Activated CD8-positive, alpha-beta T cell treated with anti-CD3 and anti-CD28 coated beads for 36 hours (primary cell): ENCODE measurements at regions not wholly inside any gene's neighbourhood (a gene's known extent, or its start where the extent isn't known, plus 50 kb on each side); places are given as distances from the start of the nearest gene placed in this dataset.

ENCODE experiments used
- ATAC-seq: fragments of 200-7000 bp; cut with Tn5 transposase; one replicate; pipeline ENCODE4 v1.10.0; 2021; ENCODE audit warnings: mild to moderate bottlenecking, moderate library complexity
- CTCF ChIA-PET: fragments of 350-600 bp; sonication (Branson Sonifier 250); formaldehyde crosslinking; loops from one replicate; lab custom pipeline; 2021; ENCODE audit warnings: antibody characterized with exemption; lab: Charles Lee
- POLR2A ChIA-PET: fragments of 350-600 bp; sonication (Branson Sonifier 250); formaldehyde crosslinking; loops from one replicate; lab custom pipeline; 2021; ENCODE audit warnings: antibody characterized with exemption; lab: Charles Lee
- DNase-seq: peaks from one replicate; pipeline ENCODE4 v3.0.0-alpha.2; 2020
- H3K27ac Mint-ChIP-seq: one replicate; pipeline ENCODE4 v1.8.0; 2021; ENCODE audit warnings: mild to moderate bottlenecking, mixed read lengths
- H3K27me3 Mint-ChIP-seq: one replicate; pipeline ENCODE4 v1.8.0; 2021; ENCODE audit warnings: mixed read lengths
- H3K36me3 Mint-ChIP-seq: one replicate; pipeline ENCODE4 v1.8.0; 2021; ENCODE audit warnings: low read depth, mixed read lengths
- H3K4me1 Mint-ChIP-seq: one replicate; pipeline ENCODE4 v1.8.0; 2021; ENCODE audit warnings: low read depth, mixed read lengths
- H3K4me3 Mint-ChIP-seq: one replicate; pipeline ENCODE4 v1.8.0; 2021; ENCODE audit warnings: mild to moderate bottlenecking, moderate library complexity, mixed read lengths
- H3K9me3 Mint-ChIP-seq: one replicate; pipeline ENCODE4 v1.8.0; 2021; ENCODE audit warnings: mixed read lengths
- CTCF ChIP-seq: fragments of 200-600 bp; IDR thresholded peaks from one replicate; pipeline ENCODE4 v1.8.0; 2022; ENCODE audit warnings: antibody characterized with exemption, mild to moderate bottlenecking
- intact Hi-C: fragments of 100-400 bp; cut with micrococcal nuclease; formaldehyde crosslinking; loops from one replicate; pipeline ENCODE4 v1.10.0; 2022

GRCh38 chr10:31602541-31603234 is 283.7 kb downstream of the ZEB1 start:
- H3K4me3 Mint-ChIP-seq, result peak overlapping the region; percentile 75
- no peaks in the 10 kb centered on the region for H3K9me3 Mint-ChIP-seq
- TF ChIP-seq CTCF, result no peak
- DNase-seq, result peak; percentile 30
- no peak overlapping the region for H3K27ac Mint-ChIP-seq
- intact Hi-C loops, result no loop called here
- no peak for ATAC-seq
- ChIA-PET CTCF (no interaction called here), POLR2A (no interaction called here)
- no peaks in the 10 kb centered on the region for H3K27me3 Mint-ChIP-seq
- H3K36me3 Mint-ChIP-seq, result no peaks in the 10 kb centered on the region
- H3K4me1 Mint-ChIP-seq, result peaks cover 21% of the 10 kb centered on the region

- H3K4me1 Mint-ChIP-seq, result peaks cover 21% of the 10 kb centered on the region
- no peak overlapping the region for H3K4me3 Mint-ChIP-seq
- no peaks in the 10 kb centered on the region for H3K9me3 Mint-ChIP-seq
- DNase-seq (no peak), ATAC-seq (no peak)
- TF ChIP-seq CTCF, result no peak
- no peak overlapping the region for H3K27ac Mint-ChIP-seq
- H3K27me3 Mint-ChIP-seq, result no peaks in the 10 kb centered on the region
- intact Hi-C loops, result no loop called here
- POLR2A ChIA-PET, result no interaction called here
- H3K36me3 Mint-ChIP-seq, result no peaks in the 10 kb centered on the region
- CTCF ChIA-PET, result no interaction called here
Observed at GRCh38 chr10:31601136-31601535, 282.1 kb downstream of the ZEB1 start.

GRCh38 chr10:31599626-31600504 is 280.8 kb downstream of the ZEB1 start:
- Mint-ChIP-seq H3K27me3 (peaks cover 3% of the 10 kb centered on the region), H3K27ac (no peak overlapping the region), H3K4me3 (no peak overlapping the region), H3K9me3 (no peaks in the 10 kb centered on the region), H3K4me1 (peaks cover 21% of the 10 kb centered on the region), H3K36me3 (no peaks in the 10 kb centered on the region)
- ChIA-PET POLR2A (no interaction called here), CTCF (no interaction called here)
- DNase-seq (peak; percentile 22), ATAC-seq (no peak)
- no peak for TF ChIP-seq CTCF
- intact Hi-C loops, result no loop called here

GRCh38 chr10:31596765-31597164 is 277.7 kb downstream of the ZEB1 start:
- Mint-ChIP-seq H3K36me3 (no peaks in the 10 kb centered on the region), H3K27ac (no peak overlapping the region), H3K9me3 (peaks cover 10% of the 10 kb centered on the region), H3K4me1 (peaks cover 17% of the 10 kb centered on the region), H3K4me3 (no peak overlapping the region), H3K27me3 (peaks cover 3% of the 10 kb centered on the region)
- CTCF ChIA-PET, result no interaction called here
- POLR2A ChIA-PET, result no interaction called here
- intact Hi-C loops, result no loop called here
- no peak for DNase-seq
- no peak for TF ChIP-seq CTCF
- no peak for ATAC-seq

- no peak for TF ChIP-seq CTCF
- intact Hi-C loops, result no loop called here
- CTCF ChIA-PET, result no interaction called here
- Mint-ChIP-seq H3K27ac (no peak overlapping the region), H3K4me1 (peaks cover 12% of the 10 kb centered on the region), H3K27me3 (peaks cover 5% of the 10 kb centered on the region), H3K36me3 (peaks cover 2% of the 10 kb centered on the region), H3K9me3 (peaks cover 14% of the 10 kb centered on the region), H3K4me3 (no peak overlapping the region)
- POLR2A ChIA-PET, result no interaction called here
- ATAC-seq (no peak), DNase-seq (no peak)
Observed at GRCh38 chr10:31595992-31596391, 277.0 kb downstream of the ZEB1 start.
